ENCODE measurements at regions not wholly inside any gene's neighbourhood (a gene's known extent, or its start where the extent isn't known, plus 50 kb on each side); places are given as distances from the start of the nearest gene placed in this dataset.

DNA sequence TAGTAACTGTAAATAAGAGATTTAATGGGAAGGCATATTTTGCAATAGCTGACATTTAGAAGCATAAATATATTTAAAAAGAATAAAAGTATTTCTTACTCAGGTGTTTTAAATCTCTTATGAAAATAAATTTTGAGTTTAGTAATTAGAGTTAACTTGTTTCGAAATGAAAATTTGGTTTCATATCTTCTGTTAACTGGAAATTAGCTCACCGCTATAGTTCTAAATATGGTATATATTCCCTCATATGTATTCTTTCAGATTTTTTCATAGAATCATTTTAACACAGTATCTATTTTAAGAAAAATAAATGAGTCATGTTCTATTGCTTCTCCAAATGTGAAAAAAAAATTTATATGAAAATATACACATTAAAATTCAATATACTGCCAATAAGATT is 434.1 kb downstream of the DTWD2 start:
- DNase-seq (ENCODE audit: extremely low spot score) = no peak
- TF ChIP-seq ARNT (IDR thresholded peaks at IDR 0.05) (no peak), FOXK2 (IDR thresholded peaks at IDR 0.05) (no peak), SP1 (IDR thresholded peaks at IDR 0.05) (no peak), CTBP1 (IDR thresholded peaks at IDR 0.05; ENCODE audit: borderline replicate concordance) (no peak), ELF4 (IDR thresholded peaks at IDR 0.05) (no peak), FOXA1 (IDR thresholded peaks at IDR 0.05) (no peak), LEF1 (IDR thresholded peaks at IDR 0.05; ENCODE audit: borderline replicate concordance) (no peak), TARDBP (IDR thresholded peaks at IDR 0.05) (no peak), SUZ12 (IDR thresholded peaks at IDR 0.05) (no peak), HDGF (IDR thresholded peaks at IDR 0.05; ENCODE audit: borderline replicate concordance) (no peak), ZNF384 (IDR thresholded peaks at IDR 0.05) (no peak), NFRKB (IDR thresholded peaks at IDR 0.05) (no peak), L3MBTL2 (conservative IDR thresholded peaks at IDR 0.05) (no peak)
- TF ChIP-seq, protein P1, sequence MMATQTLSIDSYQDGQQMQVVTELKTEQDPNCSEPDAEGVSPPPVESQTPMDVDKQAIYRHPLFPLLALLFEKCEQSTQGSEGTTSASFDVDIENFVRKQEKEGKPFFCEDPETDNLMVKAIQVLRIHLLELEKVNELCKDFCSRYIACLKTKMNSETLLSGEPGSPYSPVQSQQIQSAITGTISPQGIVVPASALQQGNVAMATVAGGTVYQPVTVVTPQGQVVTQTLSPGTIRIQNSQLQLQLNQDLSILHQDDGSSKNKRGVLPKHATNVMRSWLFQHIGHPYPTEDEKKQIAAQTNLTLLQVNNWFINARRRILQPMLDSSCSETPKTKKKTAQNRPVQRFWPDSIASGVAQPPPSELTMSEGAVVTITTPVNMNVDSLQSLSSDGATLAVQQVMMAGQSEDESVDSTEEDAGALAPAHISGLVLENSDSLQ (IDR thresholded peaks at IDR 0.05) = no peak
- ChIA-PET POLR2A (no interaction called here), CTCF (interaction anchor here (0.8 kb wide), 1 partner anchor 237 kb away, joined by 3 read pairs; no protein-coding TSS in a partner anchor)

DNA sequence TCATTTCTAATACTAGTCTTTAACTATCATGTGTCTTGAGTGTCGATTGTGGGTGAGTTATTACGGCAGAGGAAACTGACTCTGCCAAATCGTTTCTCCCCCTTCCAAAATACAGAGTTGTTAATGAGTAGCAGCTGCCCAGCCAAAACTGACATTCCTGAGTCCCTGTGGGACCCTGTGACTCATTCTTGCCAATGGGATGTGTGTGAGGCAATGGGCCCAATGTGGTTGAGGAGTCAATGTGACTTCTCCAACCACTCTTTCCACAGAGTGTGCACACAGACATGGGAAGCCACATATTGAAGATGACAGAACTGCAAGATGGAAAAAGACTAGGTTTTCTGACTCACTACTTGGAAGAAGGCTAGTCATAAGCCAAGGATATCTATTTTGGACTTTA is 434.7 kb downstream of the DTWD2 start:
- TF ChIP-seq SP1 (IDR thresholded peaks at IDR 0.05) (no peak), CTBP1 (IDR thresholded peaks at IDR 0.05; ENCODE audit: borderline replicate concordance) (no peak), L3MBTL2 (conservative IDR thresholded peaks at IDR 0.05) (no peak), ARNT (IDR thresholded peaks at IDR 0.05) (no peak), ELF4 (IDR thresholded peaks at IDR 0.05) (no peak), TARDBP (IDR thresholded peaks at IDR 0.05) (no peak), BHLHE40 (IDR thresholded peaks at IDR 0.05; ENCODE audit: borderline replicate concordance) (no peak), LEF1 (IDR thresholded peaks at IDR 0.05; ENCODE audit: borderline replicate concordance) (no peak), NFRKB (IDR thresholded peaks at IDR 0.05) (no peak), FOXA1 (IDR thresholded peaks at IDR 0.05) (no peak), FOXM1 (IDR thresholded peaks at IDR 0.05; ENCODE audit: borderline replicate concordance) (no peak), ZNF384 (IDR thresholded peaks at IDR 0.05) (no peak), HDGF (IDR thresholded peaks at IDR 0.05; ENCODE audit: borderline replicate concordance) (no peak), SUZ12 (IDR thresholded peaks at IDR 0.05) (no peak), FOXK2 (IDR thresholded peaks at IDR 0.05) (no peak)
- TF ChIP-seq, protein P1 (IDR thresholded peaks at IDR 0.05) = no peak
- ChIA-PET CTCF (interaction anchor here (0.8 kb wide), 1 partner anchor 237 kb away, joined by 3 read pairs; no protein-coding TSS in a partner anchor), POLR2A (no interaction called here)
- no peak for DNase-seq (ENCODE audit: extremely low spot score)

DNA sequence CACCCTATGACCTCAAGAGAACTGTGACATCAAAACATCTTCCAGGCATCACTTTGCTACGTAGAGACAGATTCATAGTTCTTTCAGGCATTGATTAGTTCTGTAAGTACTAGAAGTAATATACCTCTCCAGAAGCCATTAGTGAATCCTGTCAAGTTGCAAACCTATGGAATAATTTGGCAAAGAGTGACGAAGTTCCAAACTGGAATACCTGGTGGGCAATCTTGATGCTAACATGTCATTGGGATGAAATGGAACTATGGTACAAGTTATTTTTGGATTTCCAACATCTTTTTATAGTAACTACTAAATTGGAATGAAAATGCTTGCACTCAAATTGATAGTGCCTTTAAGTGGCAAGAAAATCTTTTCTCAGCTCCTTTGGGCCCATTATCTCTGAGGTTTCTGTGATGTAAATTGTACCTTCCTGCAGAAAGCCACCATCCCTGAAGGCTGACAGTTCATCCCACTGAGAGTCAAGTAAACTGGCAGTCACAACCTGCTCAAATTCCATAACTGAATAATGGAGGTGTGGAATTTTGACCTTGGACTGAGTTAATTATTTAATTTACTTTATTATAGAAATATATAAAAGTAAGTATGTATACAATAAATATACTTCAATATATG is 435.5 kb downstream of the DTWD2 start:
- ChIA-PET POLR2A (no interaction called here), CTCF (no interaction called here)
- no peak for DNase-seq (ENCODE audit: extremely low spot score)
- TF ChIP-seq HDGF (IDR thresholded peaks at IDR 0.05; ENCODE audit: borderline replicate concordance) (no peak), L3MBTL2 (conservative IDR thresholded peaks at IDR 0.05) (no peak), NFRKB (IDR thresholded peaks at IDR 0.05) (no peak), FOXA1 (IDR thresholded peaks at IDR 0.05) (no peak), SUZ12 (IDR thresholded peaks at IDR 0.05) (no peak), ELF4 (IDR thresholded peaks at IDR 0.05) (no peak), SP1 (IDR thresholded peaks at IDR 0.05) (no peak), TARDBP (IDR thresholded peaks at IDR 0.05) (no peak), BHLHE40 (IDR thresholded peaks at IDR 0.05; ENCODE audit: borderline replicate concordance) (no peak)
- TF ChIP-seq, protein P1 (IDR thresholded peaks at IDR 0.05) = no peak

DNA sequence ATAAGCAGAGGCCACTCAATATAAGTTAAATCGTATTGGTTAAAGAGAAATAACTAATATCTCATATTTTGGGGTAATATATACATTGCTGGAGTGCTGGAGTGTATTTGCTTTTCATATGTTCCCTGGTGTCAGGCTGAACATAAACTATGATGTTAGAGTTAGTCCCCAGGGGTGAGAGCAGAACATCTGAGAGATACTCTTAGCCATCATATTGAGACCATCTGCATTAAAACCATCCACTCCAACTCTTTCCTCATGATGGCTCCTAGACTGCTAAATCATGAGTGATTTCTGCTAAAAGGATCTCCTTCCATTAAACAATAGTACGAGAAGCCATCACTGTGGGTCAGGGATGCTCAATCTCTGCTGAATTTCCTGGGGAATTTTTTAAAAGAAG is 436.2 kb downstream of the DTWD2 start:
- no peak for TF ChIP-seq ZNF384 (IDR thresholded peaks at IDR 0.05)
- TF ChIP-seq ELF4 (IDR thresholded peaks at IDR 0.05) = no peak
- no peak for TF ChIP-seq SUZ12 (IDR thresholded peaks at IDR 0.05)
- TF ChIP-seq BHLHE40 (IDR thresholded peaks at IDR 0.05; ENCODE audit: borderline replicate concordance) = no peak
- TF ChIP-seq L3MBTL2 (conservative IDR thresholded peaks at IDR 0.05) = no peak
- TF ChIP-seq ARNT (IDR thresholded peaks at IDR 0.05) = no peak
- DNase-seq (ENCODE audit: extremely low spot score) = no peak
- ChIA-PET POLR2A (no interaction called here), CTCF (no interaction called here)

DNA sequence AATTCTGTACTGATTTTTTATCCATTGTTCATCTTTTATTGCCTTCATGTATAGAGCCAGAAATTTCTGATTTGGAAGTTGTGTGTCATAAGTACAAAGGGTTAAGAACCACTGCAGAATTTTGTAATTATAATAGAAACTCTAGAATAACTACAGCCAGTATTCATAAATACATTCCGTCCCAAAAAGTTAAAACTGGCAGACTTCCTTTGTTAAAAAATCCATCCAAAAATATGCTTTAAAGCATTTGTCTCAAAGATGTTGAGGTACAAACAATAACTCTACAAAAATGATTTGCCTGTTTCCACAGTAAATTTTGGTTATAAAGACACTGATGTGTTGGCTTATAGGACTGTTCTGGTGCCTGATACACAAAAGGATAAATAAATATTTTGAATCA is 436.6 kb downstream of the DTWD2 start:
- DNase-seq (ENCODE audit: extremely low spot score) = no peak
- no peak for TF ChIP-seq NFRKB (IDR thresholded peaks at IDR 0.05)
- TF ChIP-seq, protein P1 (IDR thresholded peaks at IDR 0.05) = no peak
- no peak for TF ChIP-seq CTBP1 (IDR thresholded peaks at IDR 0.05; ENCODE audit: borderline replicate concordance)
- no peak for TF ChIP-seq LEF1 (IDR thresholded peaks at IDR 0.05; ENCODE audit: borderline replicate concordance)
- TF ChIP-seq FOXK2 (IDR thresholded peaks at IDR 0.05) = no peak
- no peak for TF ChIP-seq BHLHE40 (IDR thresholded peaks at IDR 0.05; ENCODE audit: borderline replicate concordance)
- no peak for TF ChIP-seq ZNF384 (IDR thresholded peaks at IDR 0.05)
- TF ChIP-seq HDGF (IDR thresholded peaks at IDR 0.05; ENCODE audit: borderline replicate concordance) = no peak
- TF ChIP-seq L3MBTL2 (conservative IDR thresholded peaks at IDR 0.05) = no peak
- TF ChIP-seq TARDBP (IDR thresholded peaks at IDR 0.05) = no peak
- CTCF ChIA-PET = no interaction called here
- POLR2A ChIA-PET = no interaction called here

DNA sequence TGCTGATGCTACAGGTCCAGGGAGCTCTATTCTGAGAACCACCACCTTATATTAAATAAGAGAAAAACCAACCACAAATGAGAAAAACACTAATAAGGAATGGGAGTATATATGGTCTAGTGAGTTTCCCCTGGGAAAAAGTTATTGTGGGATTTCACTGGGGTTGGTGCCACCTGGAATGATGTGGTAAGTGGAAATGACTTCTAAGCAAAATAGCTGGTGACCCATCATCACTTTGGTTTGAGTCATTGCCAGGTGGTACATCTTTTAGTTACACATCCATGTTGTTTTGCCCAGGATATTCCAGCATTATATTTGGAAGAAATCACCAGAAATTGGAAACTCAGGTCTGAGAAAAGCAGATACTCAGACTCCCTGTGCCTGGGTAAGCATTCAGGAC is 437.3 kb downstream of the DTWD2 start:
- ChIA-PET POLR2A (no interaction called here), CTCF (no interaction called here)
- no peak for TF ChIP-seq CTBP1 (IDR thresholded peaks at IDR 0.05; ENCODE audit: borderline replicate concordance)
- TF ChIP-seq ARNT (IDR thresholded peaks at IDR 0.05) = no peak
- TF ChIP-seq LEF1 (IDR thresholded peaks at IDR 0.05; ENCODE audit: borderline replicate concordance) = no peak
- no peak for TF ChIP-seq NFRKB (IDR thresholded peaks at IDR 0.05)
- TF ChIP-seq SUZ12 (IDR thresholded peaks at IDR 0.05) = no peak
- no peak for TF ChIP-seq HDGF (IDR thresholded peaks at IDR 0.05; ENCODE audit: borderline replicate concordance)
- TF ChIP-seq L3MBTL2 (conservative IDR thresholded peaks at IDR 0.05) = no peak
- TF ChIP-seq SP1 (IDR thresholded peaks at IDR 0.05) = no peak
- TF ChIP-seq TARDBP (IDR thresholded peaks at IDR 0.05) = no peak
- TF ChIP-seq ELF4 (IDR thresholded peaks at IDR 0.05) = no peak
- no peak for DNase-seq (ENCODE audit: extremely low spot score)

All from HEK293T (cell line).